Adipose tissue (tissue), 3 donors: ENCODE measurements at regions not wholly inside any gene's neighbourhood (a gene's known extent, or its start where the extent isn't known, plus 50 kb on each side); places are given as distances from the start of the nearest gene placed in this dataset.

ENCODE experiments used
- H3K27ac ChIP-seq: one replicate; pipeline ENCODE4 v1.5.1; 2013; ENCODE audit warnings: low read depth, low read length
- WGBS, 3 donors: extraction: QIAGEN DNeasy Blood & Tissue Kit; methylation state at CpG; one replicate each; pipeline ENCODE4 v1.1.7; 2013; 5-methylcytosine and 5-hydroxymethylcytosine counted together
- donor health status: healthy with polysubstance abuse.
- donor health status: Bipolar disorder and iron deficiency.
- donor health status: healthy.

- H3K27ac ChIP-seq, result no peak overlapping the region
- 0% methylated on average over 1 of the region's 1 CpG for WGBS, 3 donors
These were observed 516.3 kb upstream of the NOVA1 start for GRCh38 chr14:27114180-27114579.

DNA sequence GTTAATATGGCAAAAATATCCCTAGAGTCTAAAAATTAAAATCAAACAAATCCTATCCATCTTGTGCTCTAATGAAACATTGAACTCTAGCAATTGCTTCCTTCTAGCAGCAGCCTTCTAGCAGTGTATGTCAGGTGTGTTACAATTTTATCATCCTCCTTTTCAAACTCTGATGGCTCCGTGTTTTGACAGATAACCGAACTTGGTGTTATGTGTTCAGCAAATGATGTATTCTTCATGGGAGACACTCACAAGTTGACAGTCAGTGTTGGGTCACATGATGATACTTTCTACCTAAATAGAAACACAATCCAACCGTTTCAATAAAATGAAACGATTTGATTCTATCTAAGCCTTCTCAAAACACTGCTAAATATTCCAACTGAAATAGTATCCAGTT, 525.3 kb upstream of the NOVA1 start:
- 67 to 82% (median 78%) methylated on average over 4 of the region's 4 CpGs for WGBS, 3 donors
- no peak overlapping the region for H3K27ac ChIP-seq

GRCh38 chr14:27127838-27128237, 530.0 kb upstream of the NOVA1 start:
- no peak overlapping the region for H3K27ac ChIP-seq
- WGBS, 3 donors, result 72 to 83% (median 79%) methylated on average over 3 of the region's 3 CpGs

GRCh38 chr14:27134200-27134599, 536.4 kb upstream of the NOVA1 start:
- 67 to 79% (median 75%) methylated on average over 2 of the region's 2 CpGs for WGBS, 3 donors
- H3K27ac ChIP-seq, result no peak overlapping the region

- WGBS, 3 donors, result 85 to 97% (median 88%) methylated on average over 1 of the region's 1 CpG
- H3K27ac ChIP-seq, result no peak overlapping the region
These were observed 547.3 kb upstream of the NOVA1 start for GRCh38 chr14:27145170-27145569.

DNA sequence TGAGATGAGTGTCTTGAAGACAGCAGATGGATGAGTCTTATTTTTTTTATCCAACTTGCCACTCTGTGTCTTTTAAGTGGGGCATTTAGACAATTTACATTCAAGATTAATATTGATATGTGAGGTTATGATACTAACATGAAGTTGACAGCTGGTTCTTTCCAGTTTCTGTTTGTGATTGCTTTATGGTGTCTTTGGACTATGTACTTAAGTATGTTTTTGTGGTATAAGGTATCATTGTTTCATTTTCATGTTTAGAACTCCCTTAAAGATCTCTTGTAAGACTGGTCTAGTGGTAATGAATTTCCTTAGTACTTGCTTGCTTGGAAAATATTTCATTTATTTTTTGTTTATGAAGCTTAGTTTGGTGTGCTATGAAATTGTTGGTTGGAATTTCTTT, 550.3 kb upstream of the NOVA1 start:
- H3K27ac ChIP-seq, result no peak overlapping the region

GRCh38 chr14:27164139-27164538, 566.3 kb upstream of the NOVA1 start:
- WGBS, 3 donors, result 86 to 94% (median 90%) methylated on average over 8 of the region's 8 CpGs

DNA sequence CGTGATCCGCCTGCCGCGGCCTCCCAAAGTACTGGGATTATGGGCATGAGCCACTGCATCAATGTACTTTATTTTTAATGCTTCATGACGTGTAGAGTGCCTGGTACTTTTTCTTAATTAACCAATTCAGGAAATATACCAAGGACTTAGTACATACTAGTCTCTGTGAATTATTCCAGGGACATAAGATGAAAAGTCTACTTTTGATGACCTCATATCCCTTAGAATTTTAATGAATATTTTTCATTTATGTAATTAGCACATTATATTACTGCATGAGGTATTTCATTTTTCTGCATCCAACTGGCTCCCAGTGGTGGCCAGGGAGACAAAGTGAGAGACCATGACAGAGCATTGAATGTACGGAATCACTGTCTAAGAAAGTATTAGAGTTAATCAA, 577.7 kb upstream of the NOVA1 start:
- H3K27ac ChIP-seq, result no peak overlapping the region
- WGBS, 3 donors, result 72 to 84% (median 79%) methylated on average over 6 of the region's 6 CpGs

More at GRCh38 chr14:27164139-27164538, 566.3 kb upstream of the NOVA1 start:
- no peak overlapping the region for H3K27ac ChIP-seq

DNA sequence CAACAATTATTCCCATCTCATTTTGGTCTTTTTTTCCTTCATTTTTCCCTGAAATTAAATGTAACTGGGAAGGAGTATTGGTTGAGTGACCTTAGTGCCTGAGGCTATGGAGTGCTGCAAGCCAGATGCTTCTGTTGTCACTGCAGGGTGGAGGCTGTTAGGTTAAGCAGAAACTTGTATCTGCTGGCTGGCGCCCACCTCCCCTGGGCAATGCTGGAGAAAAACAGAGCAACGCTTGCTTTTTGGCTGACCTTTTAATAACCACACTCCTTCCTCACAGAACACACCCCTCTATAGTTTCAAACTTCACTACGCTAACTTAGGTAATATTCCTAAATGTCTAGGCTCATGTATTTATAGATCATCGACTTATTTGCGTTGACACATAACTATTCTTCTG, 583.5 kb upstream of the NOVA1 start:
- 72 to 81% (median 80%) methylated on average over 5 of the region's 5 CpGs for WGBS, 3 donors

GRCh38 chr14:27184427-27184826, 586.6 kb upstream of the NOVA1 start:
- H3K27ac ChIP-seq, result no peak overlapping the region
- 61 to 71% (median 71%) methylated on average over 4 of the region's 4 CpGs for WGBS, 3 donors

More for the DNA sequence above, 583.5 kb upstream of the NOVA1 start:
- H3K27ac ChIP-seq, result no peak overlapping the region

DNA sequence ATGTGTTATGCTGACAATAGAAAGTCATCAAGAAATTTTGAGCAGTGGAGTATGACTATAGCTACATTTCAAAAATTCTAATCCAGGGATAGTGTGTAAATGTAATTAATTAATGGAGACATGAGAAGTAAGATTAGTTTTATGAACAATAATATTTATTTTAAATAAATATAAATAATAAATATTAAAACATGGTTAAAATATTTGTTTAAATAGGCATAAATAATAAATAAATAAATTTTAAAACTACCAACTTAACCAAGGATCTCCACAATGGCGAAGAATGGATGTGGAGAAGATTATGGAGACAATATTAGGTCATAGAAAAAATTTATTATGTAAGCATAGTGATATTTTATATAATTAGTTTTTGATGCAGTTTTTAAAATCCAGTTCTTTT, 588.2 kb upstream of the NOVA1 start:
- WGBS, 3 donors, result 76 to 89% (median 78%) methylated on average over 1 of the region's 1 CpG
- no peak overlapping the region for H3K27ac ChIP-seq

DNA sequence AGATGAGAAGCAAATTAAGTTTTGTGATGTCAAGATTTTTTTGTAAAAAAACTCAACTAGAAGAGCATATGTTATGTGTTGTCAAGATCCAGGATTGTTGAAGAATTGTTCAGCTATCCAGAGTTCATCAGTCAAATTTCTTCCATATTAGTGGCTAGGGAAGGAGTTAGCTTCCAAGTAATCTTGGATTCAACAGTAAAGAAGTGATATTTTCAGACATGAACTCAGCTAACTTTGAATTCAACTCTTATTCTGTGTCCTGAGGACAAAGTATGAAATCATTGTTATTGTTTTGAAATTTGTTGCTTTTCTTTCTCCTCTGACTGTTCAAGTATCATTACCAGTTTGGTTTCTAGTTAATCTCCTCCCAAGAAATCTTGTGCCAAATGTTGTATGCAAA, 589.3 kb upstream of the NOVA1 start:
- no peak overlapping the region for H3K27ac ChIP-seq

DNA sequence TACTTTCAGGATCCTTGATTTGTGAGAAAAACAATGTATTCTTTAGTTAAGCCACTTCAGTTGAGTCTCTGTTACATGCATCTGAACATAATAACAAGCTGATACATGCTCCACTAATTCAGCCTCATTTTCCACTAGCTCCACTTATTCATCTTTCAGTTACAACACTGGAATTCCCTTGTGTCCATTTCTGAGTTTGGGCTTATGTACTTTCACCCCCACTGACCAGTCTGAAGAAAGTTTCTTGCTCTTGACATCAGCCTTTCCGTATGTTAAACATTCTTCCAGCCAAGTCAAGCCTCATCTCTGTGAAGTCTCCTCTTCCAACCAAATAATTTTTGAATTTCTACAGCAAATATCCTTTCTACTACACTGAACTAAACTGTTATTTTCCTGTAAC, 592.5 kb upstream of the NOVA1 start:
- no peak overlapping the region for H3K27ac ChIP-seq
- WGBS, 3 donors, result 51 to 57% (median 57%) methylated on average over 1 of the region's 1 CpG

GRCh38 chr14:27199272-27199671, 601.4 kb upstream of the NOVA1 start:
- WGBS, 3 donors, result 39 to 45% (median 41%) methylated on average over 2 of the region's 2 CpGs

DNA sequence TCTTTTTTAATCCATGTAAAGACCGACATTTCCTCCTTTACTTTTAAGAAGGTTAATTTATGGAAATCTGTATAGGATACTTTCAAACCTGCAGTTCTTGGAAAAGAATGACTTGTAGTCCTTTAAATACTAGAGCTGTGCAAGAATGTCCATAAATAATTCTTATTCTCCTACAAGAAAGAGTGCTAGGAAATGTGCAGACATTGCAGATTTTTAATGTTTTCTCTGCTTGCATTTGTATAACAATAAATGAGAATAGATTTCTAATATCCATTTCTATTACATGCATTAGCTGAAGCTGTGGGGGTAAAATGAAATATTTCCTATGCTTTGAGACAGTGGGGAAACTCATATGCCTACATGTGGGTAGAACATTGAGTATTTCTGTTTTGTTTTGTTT, 607.2 kb upstream of the NOVA1 start:
- WGBS, 3 donors, result 58 to 64% (median 62%) methylated on average over 1 of the region's 1 CpG
- H3K27ac ChIP-seq, result no peak overlapping the region

More at GRCh38 chr14:27199272-27199671, 601.4 kb upstream of the NOVA1 start:
- H3K27ac ChIP-seq, result no peak overlapping the region

- H3K27ac ChIP-seq, result no peak overlapping the region
These were observed 613.9 kb upstream of the NOVA1 start for GRCh38 chr14:27211741-27212140.

- no peak overlapping the region for H3K27ac ChIP-seq
- WGBS, 3 donors, result 70 to 85% (median 84%) methylated on average over 2 of the region's 2 CpGs
These were observed 624.8 kb upstream of the NOVA1 start for GRCh38 chr14:27222671-27223070.

- H3K27ac ChIP-seq, result no peak overlapping the region
These were observed 626.1 kb upstream of the NOVA1 start for GRCh38 chr14:27223906-27224305.

- H3K27ac ChIP-seq, result no peak overlapping the region
These were observed 630.2 kb upstream of the NOVA1 start for GRCh38 chr14:27228053-27228452.

DNA sequence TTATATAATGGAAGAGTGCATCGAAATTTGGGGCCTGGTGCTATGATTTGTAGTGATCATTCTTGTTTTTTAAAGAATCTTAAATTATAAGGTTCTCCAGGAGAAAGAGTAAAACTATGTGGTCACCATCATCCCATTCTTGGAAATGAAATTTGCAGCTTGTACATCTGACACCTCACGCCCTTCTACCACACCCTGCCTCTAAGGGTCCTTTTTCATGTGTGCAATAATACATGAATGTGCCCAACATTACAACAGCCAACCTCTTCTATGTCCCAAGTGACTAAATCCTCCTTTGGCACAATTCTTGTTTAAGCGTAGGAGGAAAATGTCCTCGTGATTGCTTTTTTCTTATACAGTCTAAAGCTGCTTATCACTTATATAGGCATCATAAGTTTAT, 636.5 kb upstream of the NOVA1 start:
- 72 to 80% (median 75%) methylated on average over 4 of the region's 4 CpGs for WGBS, 3 donors
- H3K27ac ChIP-seq, result no peak overlapping the region

GRCh38 chr14:27236601-27237000, 638.8 kb upstream of the NOVA1 start:
- no peak overlapping the region for H3K27ac ChIP-seq
- WGBS, 3 donors, result 61 to 74% (median 71%) methylated on average over 2 of the region's 2 CpGs
